ENCODE measurements at regions not wholly inside any gene's neighbourhood (a gene's known extent, or its start where the extent isn't known, plus 50 kb on each side); places are given as distances from the start of the nearest gene placed in this dataset.

DNA sequence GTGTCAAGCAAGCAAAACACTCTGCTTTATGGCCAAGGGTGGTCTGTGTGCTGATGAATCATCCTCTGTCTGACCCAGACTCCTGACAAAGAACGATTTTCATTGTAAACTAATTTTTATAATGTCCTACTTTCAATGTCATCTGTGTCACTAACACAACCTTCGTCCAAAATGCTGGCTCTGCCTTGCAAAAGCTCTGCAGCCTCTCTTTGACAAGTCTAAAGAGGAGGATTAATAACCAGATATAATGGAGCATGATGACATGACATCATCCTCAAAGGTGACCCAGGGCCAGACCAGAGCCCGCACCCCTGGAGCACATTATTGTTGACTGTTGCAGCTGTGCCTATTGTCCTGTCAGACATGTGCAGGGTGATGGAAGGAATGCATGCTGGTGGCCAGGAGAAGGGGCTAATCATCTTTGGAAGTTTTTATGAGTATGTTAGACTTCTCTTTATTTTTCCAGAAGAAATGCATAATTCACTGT is 589.4 kb downstream of the NR2F1-AS1 start:
- no peak for TF ChIP-seq EP300 (IDR thresholded peaks at IDR 0.05; ENCODE audit: low read depth)
- TF ChIP-seq, protein P1, sequence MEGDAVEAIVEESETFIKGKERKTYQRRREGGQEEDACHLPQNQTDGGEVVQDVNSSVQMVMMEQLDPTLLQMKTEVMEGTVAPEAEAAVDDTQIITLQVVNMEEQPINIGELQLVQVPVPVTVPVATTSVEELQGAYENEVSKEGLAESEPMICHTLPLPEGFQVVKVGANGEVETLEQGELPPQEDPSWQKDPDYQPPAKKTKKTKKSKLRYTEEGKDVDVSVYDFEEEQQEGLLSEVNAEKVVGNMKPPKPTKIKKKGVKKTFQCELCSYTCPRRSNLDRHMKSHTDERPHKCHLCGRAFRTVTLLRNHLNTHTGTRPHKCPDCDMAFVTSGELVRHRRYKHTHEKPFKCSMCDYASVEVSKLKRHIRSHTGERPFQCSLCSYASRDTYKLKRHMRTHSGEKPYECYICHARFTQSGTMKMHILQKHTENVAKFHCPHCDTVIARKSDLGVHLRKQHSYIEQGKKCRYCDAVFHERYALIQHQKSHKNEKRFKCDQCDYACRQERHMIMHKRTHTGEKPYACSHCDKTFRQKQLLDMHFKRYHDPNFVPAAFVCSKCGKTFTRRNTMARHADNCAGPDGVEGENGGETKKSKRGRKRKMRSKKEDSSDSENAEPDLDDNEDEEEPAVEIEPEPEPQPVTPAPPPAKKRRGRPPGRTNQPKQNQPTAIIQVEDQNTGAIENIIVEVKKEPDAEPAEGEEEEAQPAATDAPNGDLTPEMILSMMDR (IDR thresholded peaks at IDR 0.05): no peak
